CD1c-positive myeloid dendritic cell (primary cell): ENCODE measurements at regions not wholly inside any gene's neighbourhood (a gene's known extent, or its start where the extent isn't known, plus 50 kb on each side); places are given as distances from the start of the nearest gene placed in this dataset.
"Not testable (repeated sequence)": the region's sequence is repeated elsewhere in the genome, so short reads cannot be mapped to it uniquely, and the experiment has no call there.

Experiments
- DNase-seq: peaks from one replicate; pipeline ENCODE4 v3.0.0-alpha.2; 2016; ENCODE audit errors: extremely low spot score

GRCh38 chr6:155530219-155530834 is 74.7 kb upstream of the NOX3 start:
- DNase-seq: peak; percentile 29

- DNase-seq: not testable (repeated sequence)
Observed at GRCh38 chr6:155529814-155530213, 74.2 kb upstream of the NOX3 start.

- DNase-seq: peak; percentile 67
Observed at GRCh38 chr6:155528982-155529453, 73.4 kb upstream of the NOX3 start.

- no peak for DNase-seq
Observed at GRCh38 chr6:155528335-155528734, 72.7 kb upstream of the NOX3 start.

- DNase-seq: no peak
Observed at GRCh38 chr6:155527443-155527842, 71.8 kb upstream of the NOX3 start.

- no peak for DNase-seq
Observed at GRCh38 chr6:155523821-155524651, 68.4 kb upstream of the NOX3 start.

GRCh38 chr6:155521719-155522118 is 66.1 kb upstream of the NOX3 start:
- DNase-seq: no peak

- no peak for DNase-seq
Observed at GRCh38 chr6:155520078-155520477, 64.4 kb upstream of the NOX3 start.

- no peak for DNase-seq
Observed at GRCh38 chr6:155519176-155519738, 63.6 kb upstream of the NOX3 start.

GRCh38 chr6:155517294-155517693 is 61.7 kb upstream of the NOX3 start:
- no peak for DNase-seq

- DNase-seq: no peak
Observed at GRCh38 chr6:155510879-155511278, 55.2 kb upstream of the NOX3 start.

GRCh38 chr6:155509743-155510475 is 54.3 kb upstream of the NOX3 start:
- DNase-seq: no peak

GRCh38 chr6:155505608-155505989 is 50.0 kb upstream of the NOX3 start:
- no peak for DNase-seq
